Neuron (in vitro differentiated cells): ENCODE measurements at regions not wholly inside any gene's neighbourhood (a gene's known extent, or its start where the extent isn't known, plus 50 kb on each side); places are given as distances from the start of the nearest gene placed in this dataset.

ENCODE experiments used
- H2AFZ ChIP-seq: one replicate; pipeline ENCODE4 v1.6.1; 2013; ENCODE audit warnings: low read depth, mild to moderate bottlenecking, inconsistent platforms, low read length, moderate library complexity
- H3K27me3 ChIP-seq: one replicate; pipeline ENCODE4 v1.6.1; 2013; ENCODE audit warnings: low read length; ENCODE audit not compliant: insufficient read depth
- H3K36me3 ChIP-seq: one replicate; pipeline ENCODE4 v1.6.1; 2013; ENCODE audit warnings: low read length; ENCODE audit not compliant: insufficient read depth
- H3K4me1 ChIP-seq: one replicate; pipeline ENCODE4 v1.6.1; 2013; ENCODE audit warnings: low read length; ENCODE audit not compliant: insufficient read depth
- H3K4me3 ChIP-seq: 2 replicates; pipeline ENCODE4 v1.5.1; 2013; ENCODE audit warnings: mild to moderate bottlenecking, low read length, moderate library complexity
- H3K9me3 ChIP-seq: one replicate; pipeline ENCODE4 v1.6.1; 2013; ENCODE audit warnings: low read length

DNA sequence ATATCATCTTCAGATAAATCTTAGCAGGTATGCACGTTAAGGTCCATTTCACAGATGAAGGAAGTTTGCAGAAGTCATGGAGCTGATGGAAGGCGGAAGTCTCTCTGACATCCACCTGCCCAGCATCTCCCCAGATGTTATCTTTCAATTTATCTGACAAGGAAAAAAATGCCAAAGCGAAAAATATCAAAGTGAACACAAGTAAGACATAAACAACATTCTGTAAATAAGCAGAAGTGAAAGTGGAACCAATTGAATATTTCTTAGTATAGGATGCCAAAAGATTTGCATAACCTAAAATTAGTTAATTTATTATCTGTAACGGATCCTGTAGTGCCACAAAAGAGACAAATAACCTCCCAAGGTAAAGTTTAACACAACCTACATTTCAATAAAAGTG, 73.6 kb upstream of the NEBL start:
- H3K4me1 ChIP-seq = no peaks in the 10 kb centered on the region
- no peaks in the 10 kb centered on the region for H3K9me3 ChIP-seq
- no peak overlapping the region for H2AFZ ChIP-seq
- no peaks in the 10 kb centered on the region for H3K36me3 ChIP-seq
- no peak overlapping the region for H3K4me3 ChIP-seq
- H3K27me3 ChIP-seq = no peaks in the 10 kb centered on the region

GRCh38 chr10:20970044-20970443, 72.9 kb upstream of the NEBL start:
- Histone ChIP-seq H3K36me3 (no peaks in the 10 kb centered on the region), H3K4me3 (no peak overlapping the region), H3K27me3 (no peaks in the 10 kb centered on the region), H2AFZ (no peak overlapping the region), H3K9me3 (no peaks in the 10 kb centered on the region), H3K4me1 (no peaks in the 10 kb centered on the region)

- Histone ChIP-seq H2AFZ (no peak overlapping the region), H3K27me3 (no peaks in the 10 kb centered on the region), H3K9me3 (peaks cover 3% of the 10 kb centered on the region), H3K36me3 (no peaks in the 10 kb centered on the region), H3K4me1 (peaks cover 7% of the 10 kb centered on the region), H3K4me3 (no peak overlapping the region)
These were observed 69.3 kb upstream of the NEBL start for GRCh38 chr10:20966426-20966825.

- Histone ChIP-seq H3K4me1 (peaks cover 8% of the 10 kb centered on the region), H3K27me3 (no peaks in the 10 kb centered on the region), H2AFZ (no peak overlapping the region), H3K9me3 (peaks cover 3% of the 10 kb centered on the region), H3K36me3 (no peaks in the 10 kb centered on the region), H3K4me3 (no peak overlapping the region)
These were observed 66.8 kb upstream of the NEBL start for GRCh38 chr10:20963721-20964595.

DNA sequence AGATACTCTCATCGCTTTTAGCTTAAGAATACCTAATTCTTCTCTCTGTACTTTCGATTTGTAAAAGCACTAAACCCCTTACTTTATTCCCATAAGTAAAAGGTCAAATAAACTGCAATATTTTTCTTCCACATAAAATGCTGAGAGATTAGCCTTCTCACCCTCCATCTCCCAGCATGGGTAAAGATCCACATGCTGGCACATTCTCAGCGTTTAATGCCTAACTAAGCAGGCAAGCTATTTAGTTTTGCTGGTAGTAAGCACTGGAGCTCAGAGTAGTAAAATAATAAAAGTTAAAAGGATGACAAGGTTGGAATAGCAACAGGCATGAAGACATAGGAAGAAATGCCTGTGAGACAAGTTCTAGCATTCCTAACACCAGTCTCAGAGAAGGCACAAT, 65.9 kb upstream of the NEBL start:
- Histone ChIP-seq H3K4me1 (peaks cover 8% of the 10 kb centered on the region), H2AFZ (no peak overlapping the region), H3K36me3 (no peaks in the 10 kb centered on the region), H3K27me3 (no peaks in the 10 kb centered on the region), H3K4me3 (no peak overlapping the region), H3K9me3 (peaks cover 3% of the 10 kb centered on the region)

DNA sequence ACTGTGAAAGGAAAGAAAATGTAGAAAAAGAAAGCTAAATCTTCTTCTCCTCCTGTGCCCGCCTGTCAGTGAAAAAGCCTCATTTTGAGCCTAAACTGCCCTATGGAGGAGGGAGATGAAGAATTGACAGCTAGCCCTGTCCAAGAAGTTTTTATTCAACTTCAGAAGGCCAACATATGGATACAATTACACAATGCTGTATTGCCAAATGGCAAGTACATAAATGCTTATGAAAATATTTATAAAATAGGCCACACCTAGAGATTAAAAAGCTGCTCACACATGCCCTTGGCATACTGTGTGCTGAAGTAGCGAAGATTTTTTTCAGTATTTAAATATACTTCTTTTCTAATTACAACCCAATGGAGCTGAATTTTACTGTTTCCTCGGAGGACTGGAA, 65.1 kb upstream of the NEBL start:
- peaks cover 3% of the 10 kb centered on the region for H3K9me3 ChIP-seq
- H2AFZ ChIP-seq = no peak overlapping the region
- H3K4me3 ChIP-seq = no peak overlapping the region
- peaks cover 8% of the 10 kb centered on the region for H3K4me1 ChIP-seq
- H3K27me3 ChIP-seq = no peaks in the 10 kb centered on the region
- H3K36me3 ChIP-seq = no peaks in the 10 kb centered on the region

DNA sequence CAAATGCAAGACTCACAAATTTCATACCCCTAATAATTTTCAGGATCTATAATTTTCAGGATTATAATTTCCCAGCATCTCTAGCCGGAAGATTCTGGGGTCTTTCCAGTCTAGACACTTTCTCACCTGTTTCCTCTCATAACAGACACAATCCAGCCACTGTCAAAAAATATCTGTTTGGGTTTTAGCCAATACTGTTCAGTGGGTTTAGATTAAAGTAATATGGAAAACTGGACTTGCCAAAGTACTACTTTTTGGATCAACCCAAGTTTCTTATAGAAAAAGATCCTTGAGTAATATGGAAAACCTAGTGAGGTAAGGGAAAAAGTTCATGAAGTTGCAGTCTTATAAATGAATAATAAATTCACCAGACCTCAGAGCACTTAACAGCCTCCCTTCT, 62.1 kb upstream of the NEBL start:
- H3K27me3 ChIP-seq = no peaks in the 10 kb centered on the region
- H3K4me1 ChIP-seq = peaks cover 8% of the 10 kb centered on the region
- peaks cover 5% of the 10 kb centered on the region for H3K9me3 ChIP-seq
- no peak overlapping the region for H3K4me3 ChIP-seq
- H2AFZ ChIP-seq = no peak overlapping the region
- no peaks in the 10 kb centered on the region for H3K36me3 ChIP-seq

- H3K4me3 ChIP-seq = no peak overlapping the region
- no peaks in the 10 kb centered on the region for H3K27me3 ChIP-seq
- H3K36me3 ChIP-seq = no peaks in the 10 kb centered on the region
- peaks cover 8% of the 10 kb centered on the region for H3K4me1 ChIP-seq
- no peak overlapping the region for H2AFZ ChIP-seq
- peaks cover 6% of the 10 kb centered on the region for H3K9me3 ChIP-seq
These were observed 61.7 kb upstream of the NEBL start for GRCh38 chr10:20958764-20959163.

- Histone ChIP-seq H3K4me1 (peaks cover 8% of the 10 kb centered on the region), H3K27me3 (no peaks in the 10 kb centered on the region), H3K36me3 (no peaks in the 10 kb centered on the region), H2AFZ (no peak overlapping the region), H3K4me3 (no peak overlapping the region), H3K9me3 (peaks cover 6% of the 10 kb centered on the region)
These were observed 61.1 kb upstream of the NEBL start for GRCh38 chr10:20958225-20958624.

DNA sequence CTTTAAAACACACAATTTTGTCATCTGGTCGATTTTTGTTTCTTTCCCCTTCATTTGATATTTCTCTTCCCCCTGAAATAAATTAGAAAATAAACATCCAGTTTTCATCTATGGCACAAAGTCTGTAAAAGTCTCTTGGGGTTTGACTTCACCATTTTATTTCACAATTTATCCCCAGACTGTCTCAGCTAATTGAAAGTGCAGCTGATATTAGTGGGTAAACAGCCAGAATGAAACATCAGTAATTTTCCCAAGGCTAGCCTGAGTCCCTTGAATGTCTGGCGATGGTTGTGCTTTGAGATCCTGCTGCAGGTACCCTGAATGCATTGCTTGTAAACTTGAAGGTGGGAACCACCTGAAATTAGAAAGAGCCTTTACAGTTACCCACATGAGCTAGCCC, 60.6 kb upstream of the NEBL start:
- H3K36me3 ChIP-seq = no peaks in the 10 kb centered on the region
- no peak overlapping the region for H3K4me3 ChIP-seq
- H3K9me3 ChIP-seq = peaks cover 6% of the 10 kb centered on the region
- no peak overlapping the region for H2AFZ ChIP-seq
- no peaks in the 10 kb centered on the region for H3K27me3 ChIP-seq
- H3K4me1 ChIP-seq = peaks cover 8% of the 10 kb centered on the region

DNA sequence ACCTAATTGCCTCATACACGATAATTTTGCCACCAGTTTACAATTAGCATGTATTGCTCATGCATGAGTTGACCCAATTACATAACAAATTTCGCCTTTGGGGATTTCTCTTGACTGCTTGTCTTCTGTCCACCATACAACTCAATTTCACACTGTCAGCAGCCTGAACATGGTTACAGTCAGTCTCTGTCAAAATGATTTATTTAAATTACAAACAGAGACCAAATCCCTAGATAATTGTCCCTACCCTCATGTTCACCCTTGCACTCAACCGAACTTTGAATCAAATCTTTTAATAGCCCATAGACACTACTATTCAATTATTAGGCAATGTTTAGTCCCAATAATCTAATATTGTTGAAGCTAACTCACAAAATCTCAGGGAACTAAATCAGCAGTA, 59.7 kb upstream of the NEBL start:
- Histone ChIP-seq H3K9me3 (peaks cover 6% of the 10 kb centered on the region), H3K4me3 (no peak overlapping the region), H3K27me3 (no peaks in the 10 kb centered on the region), H3K4me1 (peaks cover 6% of the 10 kb centered on the region), H2AFZ (no peak overlapping the region), H3K36me3 (no peaks in the 10 kb centered on the region)

DNA sequence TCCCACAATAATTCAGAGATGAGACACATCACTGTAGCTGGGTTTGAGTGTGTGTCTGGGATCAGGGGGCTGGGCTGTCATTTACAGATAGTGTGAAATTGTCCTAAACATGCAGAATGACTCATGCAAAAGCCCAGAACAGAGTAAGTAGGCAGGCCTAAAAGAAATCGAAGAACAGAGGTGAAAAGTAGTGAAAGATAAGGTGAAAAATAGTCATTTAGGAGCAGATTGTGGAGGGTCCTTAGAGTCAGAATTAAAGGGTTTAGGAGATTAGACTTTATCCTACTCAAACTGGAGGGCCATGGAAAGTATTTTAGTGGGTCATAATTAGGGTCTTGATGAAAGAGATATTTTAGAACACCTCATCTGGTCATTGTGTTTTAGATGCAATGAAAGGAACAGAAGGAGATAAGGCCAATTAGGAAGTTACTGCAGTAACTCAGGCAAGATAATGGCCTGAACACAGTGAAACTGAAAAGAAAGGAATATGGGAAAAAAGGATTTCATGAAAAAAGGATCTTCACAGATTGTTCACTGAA, 58.3 kb upstream of the NEBL start:
- peaks cover 6% of the 10 kb centered on the region for H3K9me3 ChIP-seq
- H3K27me3 ChIP-seq = no peaks in the 10 kb centered on the region
- no peaks in the 10 kb centered on the region for H3K4me1 ChIP-seq
- no peak overlapping the region for H3K4me3 ChIP-seq
- no peak overlapping the region for H2AFZ ChIP-seq
- no peaks in the 10 kb centered on the region for H3K36me3 ChIP-seq

DNA sequence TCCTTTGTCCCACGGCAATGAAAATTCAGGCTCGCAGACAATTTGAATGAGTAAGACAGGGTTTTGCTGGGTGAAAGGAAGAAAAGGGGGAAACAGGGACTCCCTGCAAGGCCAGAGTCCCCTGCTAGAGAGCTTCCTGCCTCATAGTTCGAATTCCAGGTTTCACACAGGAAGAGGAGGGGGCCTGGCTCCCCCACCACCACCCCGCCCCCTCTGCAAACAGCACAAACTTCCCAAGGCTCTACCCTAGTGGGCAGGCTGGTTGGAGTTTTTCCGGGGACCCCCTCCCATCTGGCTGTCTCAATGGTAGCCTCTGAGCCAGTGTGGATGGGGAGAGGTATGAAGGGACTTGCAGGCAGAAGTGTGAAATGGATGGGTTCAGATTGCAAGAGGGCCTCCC, 57.4 kb upstream of the NEBL start:
- Histone ChIP-seq H3K27me3 (no peaks in the 10 kb centered on the region), H3K9me3 (peaks cover 6% of the 10 kb centered on the region), H2AFZ (no peak overlapping the region), H3K4me1 (peaks cover 3% of the 10 kb centered on the region), H3K36me3 (no peaks in the 10 kb centered on the region), H3K4me3 (no peak overlapping the region)

DNA sequence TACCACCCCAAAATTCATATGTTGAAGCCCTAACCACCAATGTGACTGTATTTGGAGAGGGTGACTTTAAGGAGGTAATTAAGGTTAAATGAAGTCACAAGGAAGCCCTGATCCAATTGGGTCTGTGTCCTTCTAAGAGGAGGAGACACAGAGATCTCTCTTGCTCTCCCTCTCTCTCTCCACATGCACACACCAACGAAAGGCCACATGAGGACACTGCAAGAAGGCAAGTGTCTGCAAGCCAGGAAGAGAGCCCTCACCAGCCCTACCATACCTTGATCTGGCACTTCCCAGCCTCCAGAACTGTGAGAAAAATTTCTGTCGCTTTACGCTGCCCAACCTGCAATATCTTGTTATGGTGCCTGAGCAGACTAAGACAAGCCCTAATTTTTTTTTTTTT, 56.0 kb upstream of the NEBL start:
- no peaks in the 10 kb centered on the region for H3K27me3 ChIP-seq
- no peak overlapping the region for H2AFZ ChIP-seq
- H3K36me3 ChIP-seq = no peaks in the 10 kb centered on the region
- H3K9me3 ChIP-seq = peaks cover 6% of the 10 kb centered on the region
- no peak overlapping the region for H3K4me3 ChIP-seq
- H3K4me1 ChIP-seq = peaks cover 3% of the 10 kb centered on the region
